Keratinocyte (primary cell): ENCODE measurements at regions not wholly inside any gene's neighbourhood (a gene's known extent, or its start where the extent isn't known, plus 50 kb on each side); places are given as distances from the start of the nearest gene placed in this dataset.

ENCODE experiments used
- DNase-seq: peaks from one replicate; pipeline ENCODE4 v3.0.0-alpha.2; 2011; ENCODE audit warnings: low read depth, missing footprints, low spot score
- FAIRE-seq: peaks from 2 replicates; lab custom pipeline; 2011; peaks lifted over from hg19 to GRCh38; lab: Jason Lieb, UNC
- H2AFZ ChIP-seq: 2 replicates; pipeline ENCODE4 v1.6.0; 2012; ENCODE audit warnings: low read length, control low read depth, inconsistent platforms; ENCODE audit not compliant: control insufficient read depth
- H3K27ac ChIP-seq: 2 replicates; pipeline ENCODE4 v1.5.1; 2011; ENCODE audit warnings: low read length; ENCODE audit not compliant: control insufficient read depth, insufficient read depth
- H3K27me3 ChIP-seq: 3 replicates; pipeline ENCODE4 v1.6.0; 2011; ENCODE audit warnings: low read length; ENCODE audit not compliant: control insufficient read depth, insufficient read depth; ENCODE audit errors: extremely low read depth
- H3K36me3 ChIP-seq, 2 experiments: 2 replicates in 1 of 2; 3 replicates in 1 of 2; pipeline ENCODE4 v1.5.1; 2011; ENCODE audit warnings: low read length in 2 of 2, mild to moderate bottlenecking in 1 of 2; ENCODE audit not compliant: control insufficient read depth in 2 of 2, insufficient read depth in 2 of 2; ENCODE audit errors: extremely low read depth in 1 of 2
- H3K4me1 ChIP-seq: 3 replicates; pipeline ENCODE4 v1.5.1; 2011; ENCODE audit warnings: low read length; ENCODE audit not compliant: control insufficient read depth, insufficient read depth; ENCODE audit errors: extremely low read depth
- H3K4me2 ChIP-seq: 3 replicates; pipeline ENCODE4 v1.6.0; 2011; ENCODE audit warnings: low read depth, low read length; ENCODE audit not compliant: control insufficient read depth, insufficient read depth; ENCODE audit errors: extremely low read depth
- H3K4me3 ChIP-seq, 3 experiments: fragments of 200-600 bp in 1 of 3; sonication (generic) in 1 of 3; 2 replicates in 2 of 3; 3 replicates in 1 of 3; pipeline ENCODE4 v1.5.1; 2011 to 2016; ENCODE audit warnings: low read length in 3 of 3, mild to moderate bottlenecking in 3 of 3, control low read depth in 2 of 3, inconsistent platforms in 1 of 3, low read depth in 1 of 3, mixed read lengths in 1 of 3, mixed run types in 1 of 3, moderate library complexity in 1 of 3; ENCODE audit not compliant: control insufficient read depth in 2 of 3, insufficient read depth in 2 of 3; ENCODE audit errors: extremely low read depth in 1 of 3
- H3K79me2 ChIP-seq: 2 replicates; pipeline ENCODE4 v1.6.0; 2012; ENCODE audit warnings: low read length; ENCODE audit not compliant: control insufficient read depth, insufficient read depth
- H3K9ac ChIP-seq: 3 replicates; pipeline ENCODE4 v1.6.0; 2011; ENCODE audit warnings: low read length; ENCODE audit not compliant: control insufficient read depth, insufficient read depth; ENCODE audit errors: extremely low read depth
- H3K9me1 ChIP-seq: 3 replicates; pipeline ENCODE4 v1.6.0; 2011; ENCODE audit warnings: low read length; ENCODE audit not compliant: control insufficient read depth, insufficient read depth; ENCODE audit errors: extremely low read depth
- H3K9me3 ChIP-seq: 2 replicates; pipeline ENCODE4 v1.5.1; 2012; ENCODE audit warnings: low read depth, low read length; ENCODE audit not compliant: control insufficient read depth
- H4K20me1 ChIP-seq: 3 replicates; pipeline ENCODE4 v1.6.0; 2011; ENCODE audit warnings: low read length; ENCODE audit not compliant: control insufficient read depth, insufficient read depth; ENCODE audit errors: extremely low read depth
- CTCF ChIP-seq, 3 experiments: IDR thresholded peaks in 1 of 3; conservative IDR thresholded peaks in 1 of 3; optimal IDR thresholded peaks in 1 of 3; 2 replicates in 2 of 3; 3 replicates in 1 of 3; pipeline versions ENCODE3 to v1.5.1; 2011; ENCODE audit warnings: low read length in 3 of 3, mild to moderate bottlenecking in 3 of 3, moderate library complexity in 2 of 3, control low read depth in 1 of 3, inconsistent platforms in 1 of 3; ENCODE audit not compliant: insufficient read depth in 2 of 3; ENCODE audit errors: extremely low read depth in 1 of 3
- EZH2 ChIP-seq: IDR thresholded peaks from one replicate; pipeline ENCODE4 v1.6.1; 2012; ENCODE audit warnings: inconsistent platforms, mild to moderate bottlenecking, low read length, moderate library complexity
- dilution Hi-C: fragments of 300-500 bp; cut with MboI; formaldehyde crosslinking; loops from one replicate; pipeline ENCODE4 v1.7.0; 2020; ENCODE audit warnings: low sequenced_read_pairs; ENCODE audit not compliant: extremely low pct_ligation_motif_present

DNA sequence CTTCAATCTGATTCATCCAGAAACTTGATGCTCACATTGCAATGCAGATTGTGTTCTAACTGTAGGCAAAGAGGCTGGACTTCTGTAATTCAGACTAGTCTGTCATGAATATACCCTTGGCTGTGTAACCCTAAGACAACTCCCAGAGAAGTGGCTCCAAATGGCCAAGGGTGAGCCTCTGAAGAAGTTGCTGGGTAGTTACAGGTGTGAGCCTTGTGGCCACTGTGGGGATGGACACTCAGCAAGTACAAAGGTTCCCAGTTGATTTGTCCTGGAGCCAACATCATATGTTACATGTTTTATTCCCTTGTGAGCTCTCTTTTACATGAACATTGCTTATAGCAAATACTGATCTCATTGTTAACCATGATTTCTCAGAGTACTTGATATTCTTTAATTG is 94.8 kb upstream of the KCNJ3 start:
- no peak for FAIRE-seq
- Histone ChIP-seq H3K27ac (no peak overlapping the region), H3K36me3 (no peaks in the 10 kb centered on the region), H2AFZ (no peak overlapping the region), H3K4me3 (no peak overlapping the region), H3K9me3 (no peaks in the 10 kb centered on the region), H3K4me2 (no peak overlapping the region), H3K27me3 (no peaks in the 10 kb centered on the region), H4K20me1 (no peaks in the 10 kb centered on the region), H3K4me1 (no peaks in the 10 kb centered on the region), H3K9me1 (no peaks in the 10 kb centered on the region), H3K79me2 (no peaks in the 10 kb centered on the region), H3K9ac (no peak overlapping the region)
- dilution Hi-C loops: no loop called here
- no peak for DNase-seq
- no peak for TF ChIP-seq EZH2
- no peak for TF ChIP-seq CTCF (optimal IDR thresholded peaks at IDR 0.05 in 1 of 3, IDR thresholded peaks at IDR 0.05 in 1 of 3, conservative IDR thresholded peaks at IDR 0.05 in 1 of 3; ENCODE audit: extremely low read depth in 1 of 3, insufficient read depth in 2 of 3, low read length in 3 of 3)

GRCh38 chr2:154608438-154608837 is 90.1 kb upstream of the KCNJ3 start:
- H2AFZ ChIP-seq: no peak overlapping the region
- DNase-seq (no peak), FAIRE-seq (no peak)
- H3K27me3 ChIP-seq: no peaks in the 10 kb centered on the region
- H3K4me3 ChIP-seq: no peak overlapping the region
- no peak overlapping the region for H3K27ac ChIP-seq
- no peak overlapping the region for H3K4me2 ChIP-seq
- H4K20me1 ChIP-seq: no peaks in the 10 kb centered on the region
- H3K4me1 ChIP-seq: no peaks in the 10 kb centered on the region
- no peaks in the 10 kb centered on the region for H3K36me3 ChIP-seq
- dilution Hi-C loops: no loop called here
- no peak for TF ChIP-seq CTCF (optimal IDR thresholded peaks at IDR 0.05 in 1 of 3, IDR thresholded peaks at IDR 0.05 in 1 of 3, conservative IDR thresholded peaks at IDR 0.05 in 1 of 3; ENCODE audit: extremely low read depth in 1 of 3, insufficient read depth in 2 of 3, low read length in 3 of 3)
- no peak for TF ChIP-seq EZH2
- no peaks in the 10 kb centered on the region for H3K79me2 ChIP-seq
- no peaks in the 10 kb centered on the region for H3K9me3 ChIP-seq
- H3K9me1 ChIP-seq: no peaks in the 10 kb centered on the region
- no peak overlapping the region for H3K9ac ChIP-seq
